H1 (cell line): ENCODE measurements at regions not wholly inside any gene's neighbourhood (a gene's known extent, or its start where the extent isn't known, plus 50 kb on each side); places are given as distances from the start of the nearest gene placed in this dataset.

Experiments
- CTCF ChIA-PET: fragments of 300-600 bp; sonication (Branson Sonifier 250); formaldehyde crosslinking; loops from one replicate; lab custom pipeline; 2021; ENCODE audit not compliant: partially characterized antibody; lab: Charles Lee
- POLR2A ChIA-PET: fragments of 300-600 bp; sonication (Branson Sonifier 250); formaldehyde crosslinking; loops from one replicate; lab custom pipeline; 2021; ENCODE audit warnings: inconsistent platforms; ENCODE audit not compliant: partially characterized antibody; lab: Charles Lee
- DNase-seq, 2 experiments: peaks; one replicate each; pipeline versions ENCODE4 v3.0.0 to v3.0.0-alpha.2; 2010 to 2022; ENCODE audit warnings: low spot score in 2 of 2, low read depth in 1 of 2, mixed read lengths in 1 of 2
- FAIRE-seq: peaks from 2 replicates; lab custom pipeline; 2011; peaks lifted over from hg19 to GRCh38; lab: Jason Lieb, UNC
- H2AFZ ChIP-seq: 2 replicates; pipeline ENCODE4 v1.8.1; 2012; ENCODE audit warnings: low read length, inconsistent platforms
- H2AK5ac ChIP-seq: 2 replicates; pipeline ENCODE4 v1.6.1; 2013; ENCODE audit warnings: low read depth, low read length
- H2BK120ac ChIP-seq: replicated peaks from 2 replicates; pipeline ENCODE3; 2013; ENCODE audit warnings: low read depth, low read length, inconsistent platforms
- H2BK12ac ChIP-seq: 2 replicates; pipeline ENCODE4 v1.6.1; 2013; ENCODE audit warnings: low read depth, low read length
- H2BK15ac ChIP-seq: 2 replicates; pipeline ENCODE4 v1.6.1; 2013; ENCODE audit warnings: low read length
- H2BK20ac ChIP-seq: 2 replicates; pipeline ENCODE4 v1.6.1; 2013; ENCODE audit warnings: low read length
- H2BK5ac ChIP-seq: 2 replicates; pipeline ENCODE4 v1.6.1; 2013; ENCODE audit warnings: low read depth, low read length
- H3K14ac ChIP-seq: 2 replicates; pipeline ENCODE4 v1.6.1; 2013; ENCODE audit warnings: inconsistent platforms; ENCODE audit not compliant: insufficient read length
- H3K18ac ChIP-seq: 2 replicates; pipeline ENCODE4 v1.6.1; 2013; ENCODE audit warnings: low read length; ENCODE audit errors: extremely low read depth
- H3K23ac ChIP-seq: 2 replicates; pipeline ENCODE4 v1.6.1; 2013; ENCODE audit warnings: inconsistent platforms; ENCODE audit not compliant: insufficient read length
- H3K23me2 ChIP-seq: 2 replicates; pipeline ENCODE4 v1.6.1; 2013; ENCODE audit warnings: low read depth, low read length
- H3K27ac ChIP-seq: 2 replicates; pipeline ENCODE4 v1.6.1; 2011; ENCODE audit warnings: low read depth, low read length, inconsistent platforms
- H3K27me3 ChIP-seq, 4 experiments: replicated peaks in 1 of 4; 1 replicate in 1 of 4; 2 replicates in 3 of 4; pipeline versions ENCODE4 v1.6.1 to v1.8.1; 2011 to 2013; ENCODE audit warnings: low read length in 3 of 4, mild to moderate bottlenecking in 3 of 4, inconsistent platforms in 2 of 4, mixed read lengths in 2 of 4, moderate library complexity in 1 of 4; ENCODE audit not compliant: control insufficient read depth in 3 of 4, insufficient read depth in 3 of 4; ENCODE audit errors: extremely low read depth in 1 of 4
- H3K36me3 ChIP-seq, 4 experiments: 2 replicates each; pipeline versions ENCODE4 v1.6.1 to v1.8.1; 2011 to 2013; ENCODE audit warnings: mild to moderate bottlenecking in 4 of 4, low read length in 3 of 4, moderate library complexity in 2 of 4, control low read depth in 1 of 4, inconsistent platforms in 1 of 4; ENCODE audit not compliant: insufficient read depth in 4 of 4, control insufficient read depth in 2 of 4
- H3K4ac ChIP-seq: replicated peaks from 2 replicates; pipeline ENCODE3; 2013; ENCODE audit warnings: low read length, low read depth, mixed read lengths, inconsistent platforms; ENCODE audit not compliant: insufficient read length
- H3K4me1 ChIP-seq, 4 experiments: replicated peaks in 1 of 4; 1 replicate in 1 of 4; 2 replicates in 3 of 4; pipeline versions ENCODE4 v1.6.1 to v1.8.1; 2011 to 2013; ENCODE audit warnings: low read length in 3 of 4, inconsistent platforms in 2 of 4, mixed read lengths in 1 of 4; ENCODE audit not compliant: insufficient read depth in 4 of 4, control insufficient read depth in 3 of 4
- H3K4me2 ChIP-seq, 2 experiments: 2 replicates each; pipeline versions ENCODE4 v1.6.1 to v1.8.1; 2011 to 2013; ENCODE audit warnings: low read depth in 2 of 2, low read length in 2 of 2, control low read depth in 1 of 2, inconsistent platforms in 1 of 2, mild to moderate bottlenecking in 1 of 2; ENCODE audit not compliant: insufficient read depth in 1 of 2
- H3K4me3 ChIP-seq, 4 experiments: fragments of 200-600, 300-600 bp in 1 of 4; sonication (generic), shearing (Covaris generic), sonication (Bioruptor Twin) in 1 of 4; 2 replicates each; pipeline versions ENCODE4 v1.5.1 to v1.8.1; 2011 to 2016; ENCODE audit warnings: low read length in 4 of 4, low read depth in 3 of 4, control low read depth in 2 of 4, inconsistent platforms in 2 of 4, mild to moderate bottlenecking in 2 of 4, mixed read lengths in 1 of 4, moderate library complexity in 1 of 4; ENCODE audit not compliant: insufficient read depth in 2 of 4; ENCODE audit errors: extremely low read depth in 1 of 4
- H3K56ac ChIP-seq: replicated peaks from 2 replicates; pipeline ENCODE3; 2013; ENCODE audit warnings: low read depth, mild to moderate bottlenecking, mixed read lengths, low read length, inconsistent platforms; ENCODE audit not compliant: insufficient read length
- H3K79me1 ChIP-seq: 2 replicates; pipeline ENCODE4 v1.6.1; 2013; ENCODE audit warnings: low read depth, low read length, control low read depth
- H3K79me2 ChIP-seq, 2 experiments: 2 replicates each; pipeline versions ENCODE4 v1.6.1 to v1.8.1; 2012 to 2013; ENCODE audit warnings: low read length in 2 of 2, mild to moderate bottlenecking in 2 of 2, inconsistent platforms in 1 of 2; ENCODE audit not compliant: insufficient read depth in 2 of 2, control insufficient read depth in 1 of 2
- H3K9ac ChIP-seq, 4 experiments: replicated peaks in 1 of 4; 1 replicate in 1 of 4; 2 replicates in 3 of 4; pipeline versions ENCODE4 v1.6.1 to v1.8.1; 2011 to 2013; ENCODE audit warnings: low read depth in 3 of 4, low read length in 3 of 4, control low read depth in 2 of 4, mild to moderate bottlenecking in 2 of 4, moderate library complexity in 2 of 4, inconsistent platforms in 1 of 4; ENCODE audit errors: extremely low read depth in 1 of 4
- H3K9me3 ChIP-seq, 2 experiments: 2 replicates each; pipeline versions ENCODE4 v1.6.1 to v1.8.1; 2012 to 2013; ENCODE audit warnings: mild to moderate bottlenecking in 2 of 2, moderate library complexity in 2 of 2, control low read depth in 1 of 2, inconsistent platforms in 1 of 2, low read depth in 1 of 2, low read length in 1 of 2, mixed read lengths in 1 of 2; ENCODE audit not compliant: insufficient read depth in 2 of 2
- H4K20me1 ChIP-seq, 2 experiments: replicated peaks in 1 of 2; 2 replicates each; pipeline versions ENCODE3 to v1.8.1; 2011 to 2013; ENCODE audit warnings: inconsistent platforms in 2 of 2, low read length in 2 of 2, mild to moderate bottlenecking in 1 of 2; ENCODE audit not compliant: insufficient read depth in 2 of 2, control insufficient read depth in 1 of 2
- H4K5ac ChIP-seq: 2 replicates; pipeline ENCODE4 v1.6.1; 2013; ENCODE audit warnings: low read length, low read depth, mixed read lengths, inconsistent platforms; ENCODE audit not compliant: insufficient read length
- H4K8ac ChIP-seq: 2 replicates; pipeline ENCODE4 v1.8.0; 2013; ENCODE audit warnings: mild to moderate bottlenecking, moderate library complexity, low read length, inconsistent platforms; ENCODE audit not compliant: insufficient read depth; ENCODE audit errors: extremely low read depth
- H4K91ac ChIP-seq: replicated peaks from 2 replicates; pipeline ENCODE3; 2013; ENCODE audit warnings: low read length, mixed read lengths, inconsistent platforms; ENCODE audit not compliant: insufficient read length
- TF ChIP-seq, protein P1 (sequence below): fragments of 300-600 bp; sonication (generic); IDR thresholded peaks from 2 replicates; pipeline ENCODE4 v1.7.1; 2012; ENCODE audit warnings: low read length, moderate library complexity, mild to moderate bottlenecking, inconsistent platforms; ENCODE audit not compliant: insufficient replicate concordance

DNA sequence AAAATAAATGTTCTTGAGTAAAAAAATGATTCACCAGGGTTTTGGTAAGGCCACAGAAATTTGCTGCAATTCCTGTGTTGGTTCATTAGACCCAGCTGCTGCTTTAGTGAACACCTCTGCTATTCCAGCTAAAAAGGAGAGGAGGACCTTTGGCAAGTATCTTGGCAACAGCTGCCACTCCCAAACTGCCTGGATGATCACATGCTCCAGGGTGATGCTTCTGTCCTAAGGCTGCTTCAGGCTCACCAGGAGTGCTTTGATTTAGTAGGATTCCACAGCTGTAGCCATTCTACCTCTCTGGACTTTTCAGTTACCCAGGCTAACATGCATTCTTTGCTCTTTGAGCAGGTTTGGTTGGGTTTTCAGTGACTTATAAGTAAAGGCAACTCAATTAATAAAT, 82.6 kb upstream of the NPVF start:
- H3K23ac ChIP-seq = no peak overlapping the region
- TF ChIP-seq, protein P1, sequence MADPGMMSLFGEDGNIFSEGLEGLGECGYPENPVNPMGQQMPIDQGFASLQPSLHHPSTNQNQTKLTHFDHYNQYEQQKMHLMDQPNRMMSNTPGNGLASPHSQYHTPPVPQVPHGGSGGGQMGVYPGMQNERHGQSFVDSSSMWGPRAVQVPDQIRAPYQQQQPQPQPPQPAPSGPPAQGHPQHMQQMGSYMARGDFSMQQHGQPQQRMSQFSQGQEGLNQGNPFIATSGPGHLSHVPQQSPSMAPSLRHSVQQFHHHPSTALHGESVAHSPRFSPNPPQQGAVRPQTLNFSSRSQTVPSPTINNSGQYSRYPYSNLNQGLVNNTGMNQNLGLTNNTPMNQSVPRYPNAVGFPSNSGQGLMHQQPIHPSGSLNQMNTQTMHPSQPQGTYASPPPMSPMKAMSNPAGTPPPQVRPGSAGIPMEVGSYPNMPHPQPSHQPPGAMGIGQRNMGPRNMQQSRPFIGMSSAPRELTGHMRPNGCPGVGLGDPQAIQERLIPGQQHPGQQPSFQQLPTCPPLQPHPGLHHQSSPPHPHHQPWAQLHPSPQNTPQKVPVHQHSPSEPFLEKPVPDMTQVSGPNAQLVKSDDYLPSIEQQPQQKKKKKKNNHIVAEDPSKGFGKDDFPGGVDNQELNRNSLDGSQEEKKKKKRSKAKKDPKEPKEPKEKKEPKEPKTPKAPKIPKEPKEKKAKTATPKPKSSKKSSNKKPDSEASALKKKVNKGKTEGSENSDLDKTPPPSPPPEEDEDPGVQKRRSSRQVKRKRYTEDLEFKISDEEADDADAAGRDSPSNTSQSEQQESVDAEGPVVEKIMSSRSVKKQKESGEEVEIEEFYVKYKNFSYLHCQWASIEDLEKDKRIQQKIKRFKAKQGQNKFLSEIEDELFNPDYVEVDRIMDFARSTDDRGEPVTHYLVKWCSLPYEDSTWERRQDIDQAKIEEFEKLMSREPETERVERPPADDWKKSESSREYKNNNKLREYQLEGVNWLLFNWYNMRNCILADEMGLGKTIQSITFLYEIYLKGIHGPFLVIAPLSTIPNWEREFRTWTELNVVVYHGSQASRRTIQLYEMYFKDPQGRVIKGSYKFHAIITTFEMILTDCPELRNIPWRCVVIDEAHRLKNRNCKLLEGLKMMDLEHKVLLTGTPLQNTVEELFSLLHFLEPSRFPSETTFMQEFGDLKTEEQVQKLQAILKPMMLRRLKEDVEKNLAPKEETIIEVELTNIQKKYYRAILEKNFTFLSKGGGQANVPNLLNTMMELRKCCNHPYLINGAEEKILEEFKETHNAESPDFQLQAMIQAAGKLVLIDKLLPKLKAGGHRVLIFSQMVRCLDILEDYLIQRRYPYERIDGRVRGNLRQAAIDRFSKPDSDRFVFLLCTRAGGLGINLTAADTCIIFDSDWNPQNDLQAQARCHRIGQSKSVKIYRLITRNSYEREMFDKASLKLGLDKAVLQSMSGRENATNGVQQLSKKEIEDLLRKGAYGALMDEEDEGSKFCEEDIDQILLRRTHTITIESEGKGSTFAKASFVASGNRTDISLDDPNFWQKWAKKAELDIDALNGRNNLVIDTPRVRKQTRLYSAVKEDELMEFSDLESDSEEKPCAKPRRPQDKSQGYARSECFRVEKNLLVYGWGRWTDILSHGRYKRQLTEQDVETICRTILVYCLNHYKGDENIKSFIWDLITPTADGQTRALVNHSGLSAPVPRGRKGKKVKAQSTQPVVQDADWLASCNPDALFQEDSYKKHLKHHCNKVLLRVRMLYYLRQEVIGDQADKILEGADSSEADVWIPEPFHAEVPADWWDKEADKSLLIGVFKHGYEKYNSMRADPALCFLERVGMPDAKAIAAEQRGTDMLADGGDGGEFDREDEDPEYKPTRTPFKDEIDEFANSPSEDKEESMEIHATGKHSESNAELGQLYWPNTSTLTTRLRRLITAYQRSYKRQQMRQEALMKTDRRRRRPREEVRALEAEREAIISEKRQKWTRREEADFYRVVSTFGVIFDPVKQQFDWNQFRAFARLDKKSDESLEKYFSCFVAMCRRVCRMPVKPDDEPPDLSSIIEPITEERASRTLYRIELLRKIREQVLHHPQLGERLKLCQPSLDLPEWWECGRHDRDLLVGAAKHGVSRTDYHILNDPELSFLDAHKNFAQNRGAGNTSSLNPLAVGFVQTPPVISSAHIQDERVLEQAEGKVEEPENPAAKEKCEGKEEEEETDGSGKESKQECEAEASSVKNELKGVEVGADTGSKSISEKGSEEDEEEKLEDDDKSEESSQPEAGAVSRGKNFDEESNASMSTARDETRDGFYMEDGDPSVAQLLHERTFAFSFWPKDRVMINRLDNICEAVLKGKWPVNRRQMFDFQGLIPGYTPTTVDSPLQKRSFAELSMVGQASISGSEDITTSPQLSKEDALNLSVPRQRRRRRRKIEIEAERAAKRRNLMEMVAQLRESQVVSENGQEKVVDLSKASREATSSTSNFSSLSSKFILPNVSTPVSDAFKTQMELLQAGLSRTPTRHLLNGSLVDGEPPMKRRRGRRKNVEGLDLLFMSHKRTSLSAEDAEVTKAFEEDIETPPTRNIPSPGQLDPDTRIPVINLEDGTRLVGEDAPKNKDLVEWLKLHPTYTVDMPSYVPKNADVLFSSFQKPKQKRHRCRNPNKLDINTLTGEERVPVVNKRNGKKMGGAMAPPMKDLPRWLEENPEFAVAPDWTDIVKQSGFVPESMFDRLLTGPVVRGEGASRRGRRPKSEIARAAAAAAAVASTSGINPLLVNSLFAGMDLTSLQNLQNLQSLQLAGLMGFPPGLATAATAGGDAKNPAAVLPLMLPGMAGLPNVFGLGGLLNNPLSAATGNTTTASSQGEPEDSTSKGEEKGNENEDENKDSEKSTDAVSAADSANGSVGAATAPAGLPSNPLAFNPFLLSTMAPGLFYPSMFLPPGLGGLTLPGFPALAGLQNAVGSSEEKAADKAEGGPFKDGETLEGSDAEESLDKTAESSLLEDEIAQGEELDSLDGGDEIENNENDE = no peak

More for the DNA sequence above, 82.6 kb upstream of the NPVF start:
- DNase-seq = no peak
- H4K5ac ChIP-seq = no peak overlapping the region
- H2BK20ac ChIP-seq = no peak overlapping the region
- H3K4ac ChIP-seq = no peak overlapping the region
- H3K4me1 ChIP-seq = peaks cover 0 to 2% (median 0%) of the 10 kb centered on the region in 4 experiments; a peak in 1 of 7 replicates
- H3K23me2 ChIP-seq = no peaks in the 10 kb centered on the region; the same call in 1 of the 2 replicates
- H3K9me3 ChIP-seq = no peaks in the 10 kb centered on the region
- H2BK15ac ChIP-seq = no peak overlapping the region
- no peaks in the 10 kb centered on the region for H3K79me1 ChIP-seq
- no peak overlapping the region for H4K91ac ChIP-seq
- no peaks in the 10 kb centered on the region for H3K79me2 ChIP-seq
- ChIA-PET POLR2A (no interaction called here), CTCF (interaction anchor here (0.5 to 1.1 kb wide), 2 partner anchors 94 to 254 kb away, joined by 3 read pairs; no protein-coding TSS in a partner anchor)
- no peak overlapping the region for H3K14ac ChIP-seq
- H3K4me3 ChIP-seq = no peak overlapping the region
- no peak overlapping the region for H4K8ac ChIP-seq
- no peak overlapping the region for H2AK5ac ChIP-seq
- no peak overlapping the region for H3K9ac ChIP-seq
- H3K36me3 ChIP-seq = no peaks in the 10 kb centered on the region
- H3K27me3 ChIP-seq = no peaks in the 10 kb centered on the region
- H4K20me1 ChIP-seq = no peaks in the 10 kb centered on the region
- H3K4me2 ChIP-seq = no peak overlapping the region
- no peak overlapping the region for H2BK120ac ChIP-seq
- no peak for FAIRE-seq
- no peak overlapping the region for H3K27ac ChIP-seq
- no peak overlapping the region for H2BK5ac ChIP-seq
- H2BK12ac ChIP-seq = no peak overlapping the region
- H2AFZ ChIP-seq = no peak overlapping the region
- no peak overlapping the region for H3K18ac ChIP-seq
- no peak overlapping the region for H3K56ac ChIP-seq
